DMS53 (cell line): ENCODE measurements at regions not wholly inside any gene's neighbourhood (a gene's known extent, or its start where the extent isn't known, plus 50 kb on each side); places are given as distances from the start of the nearest gene placed in this dataset.

Experiments
- DNase-seq: peaks from one replicate; lab custom pipeline; 2025; lab: John Stamatoyannopoulos, UW

DNA sequence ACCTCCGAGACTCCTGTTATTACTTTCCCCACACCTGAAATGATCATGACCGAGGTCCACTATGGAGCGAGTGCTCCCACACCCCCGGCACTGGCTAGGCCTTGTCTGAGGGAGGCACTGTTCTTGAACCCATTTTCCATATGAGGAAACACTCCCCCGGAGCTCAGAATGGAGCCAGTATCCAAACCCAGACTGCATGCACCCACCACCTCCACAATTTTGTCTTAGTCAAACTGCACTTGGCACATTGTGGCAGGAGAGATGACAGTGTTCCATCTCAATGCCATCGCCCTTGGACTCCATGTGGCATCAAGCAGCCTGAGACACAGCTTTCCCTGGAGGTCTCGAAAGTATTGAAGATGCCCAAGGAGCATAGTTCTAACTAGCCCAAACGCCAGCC, 154.1 kb downstream of the NUP210 start:
- DNase-seq, result no peak

DNA sequence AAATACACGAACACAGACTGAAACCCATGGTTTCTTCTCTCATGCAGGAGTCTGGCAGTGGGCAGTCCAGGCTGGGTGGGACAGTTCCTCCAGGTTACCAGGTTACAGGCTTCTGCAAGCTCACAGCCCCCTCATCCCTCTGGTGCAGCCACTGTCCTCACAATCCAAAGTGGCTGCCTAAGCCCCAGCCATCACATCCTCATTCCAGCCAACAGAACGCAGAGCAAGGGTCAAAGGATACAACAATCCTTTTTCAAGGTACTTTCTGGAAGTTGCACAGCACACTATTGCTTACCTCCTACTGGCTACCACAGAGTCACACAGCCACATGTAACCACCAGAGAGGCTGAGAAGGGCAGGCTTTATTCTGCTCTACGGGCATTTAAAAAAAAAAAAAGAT, 154.6 kb downstream of the NUP210 start:
- DNase-seq, result no peak

DNA sequence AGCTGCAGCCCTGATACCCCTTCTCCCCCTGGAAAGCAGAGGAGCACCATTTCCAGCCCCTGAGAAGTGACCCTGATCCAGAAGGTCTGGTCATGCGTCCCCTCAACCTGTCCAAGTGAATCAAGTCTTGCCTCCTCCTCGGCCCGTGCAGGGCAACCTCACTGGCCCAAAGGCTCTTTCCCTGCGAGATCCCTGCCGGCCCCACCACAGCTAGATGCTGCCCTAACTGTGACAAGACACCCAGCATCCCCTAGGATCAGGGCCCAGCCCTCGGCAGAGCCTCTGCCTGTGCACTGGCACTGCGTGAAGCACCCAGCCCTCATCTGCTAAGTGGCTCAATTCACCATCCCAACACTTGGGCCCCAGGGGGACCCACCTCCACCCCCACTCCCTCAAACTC, 155.1 kb downstream of the NUP210 start:
- no peak for DNase-seq

DNA sequence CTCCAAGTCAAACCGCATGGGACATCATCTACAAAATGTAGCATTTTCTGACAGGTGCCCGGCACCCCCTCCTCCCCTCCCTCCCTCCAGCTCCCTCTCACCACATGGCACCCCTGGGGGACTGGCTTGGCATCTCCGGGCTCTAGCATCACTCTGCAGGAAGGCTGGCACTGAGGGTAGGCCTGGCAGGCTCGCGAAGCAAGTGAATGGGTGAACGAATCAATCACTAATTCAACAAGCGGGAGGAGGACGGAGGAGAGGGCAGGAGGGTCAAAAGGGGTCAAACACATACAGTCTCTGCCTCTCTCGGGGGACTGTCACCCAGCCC, 155.7 kb downstream of the NUP210 start:
- no peak for DNase-seq

DNA sequence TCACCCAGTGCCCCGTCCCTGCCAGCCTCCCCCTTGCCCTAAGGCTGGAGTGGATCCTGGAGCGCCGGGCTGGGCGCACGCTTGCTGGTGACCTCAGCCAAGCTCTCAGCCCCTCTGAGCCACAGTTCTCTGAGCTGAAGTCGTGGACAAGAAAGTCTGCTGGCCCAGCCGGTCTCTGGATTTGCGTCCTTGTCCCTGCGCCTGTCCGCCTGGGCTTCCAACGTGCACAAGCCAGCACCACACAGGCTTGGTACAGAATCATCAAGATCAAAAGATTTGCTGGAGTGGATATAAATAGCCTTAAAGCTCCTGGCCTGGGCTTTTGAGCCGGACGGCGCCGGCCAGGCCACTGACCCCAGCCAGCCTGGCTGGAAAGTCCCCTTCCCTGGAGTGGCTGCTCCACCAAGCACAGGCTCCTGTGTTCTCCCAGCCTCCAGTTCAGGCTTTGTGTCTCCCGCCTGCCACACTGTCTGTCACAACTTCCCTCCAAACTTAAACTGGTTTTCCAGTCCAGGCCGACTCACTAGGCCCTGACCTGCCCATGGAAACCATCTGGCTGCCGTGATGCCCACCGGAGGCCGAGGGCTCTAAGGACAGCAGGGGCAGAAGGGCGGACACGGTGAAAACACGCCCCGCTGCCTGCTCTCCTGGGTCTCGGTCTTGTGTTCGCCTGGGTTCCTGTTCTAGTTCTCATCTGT, 156.2 kb downstream of the NUP210 start:
- no peak for DNase-seq

DNA sequence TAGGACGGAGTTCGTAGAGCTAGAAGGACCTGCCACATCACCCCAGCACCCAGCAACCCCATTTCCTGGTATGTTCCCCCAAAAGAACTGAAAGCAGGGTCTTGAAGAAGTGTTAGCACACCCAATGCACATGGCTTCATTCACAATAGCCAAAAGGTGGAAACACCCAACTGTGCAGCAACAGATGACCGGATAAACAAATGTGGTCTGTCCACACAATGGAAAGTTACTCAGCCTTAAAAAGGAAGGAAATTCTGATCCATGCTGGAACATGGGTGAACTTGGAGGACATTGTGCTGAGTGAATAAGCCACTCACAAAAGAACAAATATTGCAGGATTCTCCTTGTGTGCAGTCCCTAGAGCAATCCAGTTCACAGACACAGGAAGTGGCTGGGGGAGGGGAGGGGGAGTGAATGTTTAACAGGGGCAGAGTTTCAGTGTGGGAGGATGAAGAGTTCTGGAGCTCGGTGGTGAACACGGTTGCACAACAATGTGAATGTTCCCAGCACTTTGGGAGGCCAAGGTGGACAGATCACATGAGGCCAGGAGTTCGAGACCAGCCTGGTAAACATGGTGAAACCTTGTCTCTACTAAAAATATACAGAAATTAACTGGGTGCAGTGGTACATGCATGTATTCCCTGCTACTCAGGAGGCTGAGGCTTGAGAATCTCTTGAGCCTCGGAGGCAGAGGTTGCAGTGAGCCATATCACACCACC, 157.5 kb downstream of the NUP210 start:
- peak; percentile 48 for DNase-seq

DNA sequence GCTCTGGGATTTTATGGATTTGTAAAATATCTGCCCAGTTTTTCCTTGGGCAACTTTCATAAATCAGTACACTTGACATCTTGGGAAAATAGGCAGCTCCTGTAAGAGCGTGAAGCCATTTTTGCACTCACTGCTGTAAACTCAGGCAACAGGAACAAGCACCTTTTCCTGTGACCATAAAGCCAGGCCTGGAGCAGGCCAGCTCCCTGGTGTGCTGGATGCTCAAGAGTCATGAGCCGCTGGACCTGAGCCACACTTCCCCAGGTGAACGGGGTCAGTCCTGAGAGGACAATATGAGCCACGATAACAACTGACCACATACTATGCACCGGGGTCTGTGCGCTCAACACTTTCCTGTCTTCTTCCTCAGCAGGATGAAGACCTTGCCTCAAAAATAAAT, 158.2 kb downstream of the NUP210 start:
- DNase-seq, result no peak

DNA sequence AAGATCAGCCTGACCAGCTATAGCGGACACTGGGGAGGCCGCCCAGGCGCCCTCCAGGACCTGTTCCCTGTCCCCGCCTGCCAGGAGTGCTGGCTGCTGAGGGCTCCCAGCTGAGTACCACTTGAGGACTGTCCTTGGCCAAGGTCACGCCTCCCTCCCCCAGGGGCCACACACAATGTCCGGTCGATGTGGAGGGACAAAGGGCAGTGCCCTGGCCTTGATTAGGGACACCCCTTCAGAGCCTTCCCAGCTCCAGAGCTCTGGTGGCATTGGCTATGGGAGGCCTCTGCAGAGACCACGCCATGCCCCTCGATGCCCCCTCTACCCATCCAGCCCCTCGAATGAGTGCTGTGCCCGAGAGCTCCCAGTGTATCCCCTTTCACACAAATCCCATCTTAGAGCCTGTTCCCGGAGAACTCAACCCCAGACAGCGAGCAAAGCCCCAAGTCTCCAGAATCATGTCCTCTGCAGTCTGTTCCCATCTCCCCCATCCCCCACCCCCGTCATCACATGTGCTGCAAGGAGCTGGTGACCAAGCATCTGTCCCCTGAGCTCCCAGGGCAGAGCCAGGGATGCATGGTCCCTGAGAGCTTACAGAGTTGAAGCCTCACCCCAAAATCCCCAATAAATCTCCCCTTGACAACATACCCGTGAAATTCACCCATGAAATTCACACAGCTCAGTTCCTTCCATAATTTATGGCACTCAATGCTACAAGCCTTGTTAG, 158.9 kb downstream of the NUP210 start:
- no peak for DNase-seq

DNA sequence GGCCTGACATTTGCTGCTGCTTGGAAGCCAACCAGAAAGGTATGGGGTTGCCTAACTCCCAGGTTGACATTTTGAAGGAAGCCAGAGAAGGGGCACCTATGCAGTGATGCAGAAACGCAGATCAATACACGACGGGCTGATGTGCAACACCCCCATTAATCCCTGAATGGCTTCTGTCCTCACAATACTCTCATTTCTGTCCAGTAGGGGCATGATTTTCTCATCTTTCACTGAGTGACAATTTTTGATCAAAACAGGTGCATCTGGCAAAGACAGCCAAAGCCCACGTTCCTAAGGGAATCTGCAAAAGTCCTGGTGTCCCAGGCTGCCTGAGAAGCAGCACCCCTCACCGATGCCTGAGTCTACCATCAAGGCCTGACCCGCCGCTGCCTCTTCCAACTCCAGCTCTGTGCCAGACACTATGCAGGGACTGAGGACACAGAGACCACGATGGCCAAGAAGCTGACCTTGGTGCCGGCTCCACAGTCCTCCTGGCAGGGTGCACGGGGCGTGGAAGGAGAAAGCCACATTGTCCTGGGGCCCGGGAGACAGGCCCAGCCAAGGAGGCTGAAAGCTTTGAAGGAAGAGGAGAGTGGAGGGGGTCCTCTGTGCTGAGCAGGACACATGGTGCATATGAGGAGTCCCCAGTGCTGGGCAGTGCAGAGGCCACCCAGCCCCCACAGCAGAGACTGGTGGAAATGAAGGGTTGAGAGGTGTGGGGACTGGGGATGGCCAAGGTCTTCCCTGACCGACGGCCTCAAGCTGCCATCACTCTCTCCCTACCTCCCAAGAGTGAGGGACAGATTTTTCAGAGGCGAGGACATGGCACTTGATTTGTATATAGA, 159.6 kb downstream of the NUP210 start:
- DNase-seq, result no peak

DNA sequence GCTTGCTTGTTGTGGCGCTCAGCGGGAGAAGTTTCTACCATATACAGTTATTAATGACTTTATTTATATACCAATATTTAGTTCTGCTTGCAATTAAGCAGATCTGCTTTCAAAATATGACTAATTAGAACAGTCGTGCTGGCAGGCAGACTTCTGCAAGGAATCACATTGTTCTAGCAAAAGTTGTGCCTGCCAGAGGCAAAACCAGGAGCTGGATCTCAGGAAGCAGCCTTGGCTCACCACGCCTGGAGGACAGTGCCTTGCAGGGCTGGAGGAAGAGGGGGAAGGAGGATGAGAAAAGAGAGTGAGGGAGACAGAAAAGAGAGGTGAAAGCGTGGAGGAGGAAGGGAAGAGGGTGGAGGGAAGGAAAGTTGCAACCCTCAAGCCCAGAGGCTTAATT, 160.3 kb downstream of the NUP210 start:
- DNase-seq, result no peak

DNA sequence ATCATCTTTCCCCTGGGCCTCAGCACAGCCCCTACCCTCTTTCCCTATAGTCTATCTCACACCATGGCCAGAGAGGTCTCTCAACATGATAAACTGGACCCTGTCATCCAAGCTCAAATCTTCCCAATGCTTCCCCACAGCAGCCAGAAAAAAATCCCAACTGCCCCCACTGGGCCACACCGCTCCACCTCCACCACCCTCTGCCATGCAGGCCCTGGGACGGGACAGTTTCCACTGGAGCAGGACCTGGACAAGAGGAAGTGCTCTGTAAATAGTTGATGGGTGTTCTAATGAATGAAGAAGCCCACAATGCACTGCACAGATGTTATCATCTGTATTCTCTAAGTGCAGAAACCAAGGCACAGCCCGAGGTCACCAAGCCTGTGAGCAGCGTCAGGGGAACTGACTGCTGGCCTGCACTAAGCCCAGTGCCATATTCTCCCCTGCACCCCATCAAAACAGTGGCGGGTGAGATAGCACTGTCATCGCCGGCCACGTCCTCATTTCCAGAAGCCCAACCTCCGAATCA, 161.1 kb downstream of the NUP210 start:
- DNase-seq, result no peak

DNA sequence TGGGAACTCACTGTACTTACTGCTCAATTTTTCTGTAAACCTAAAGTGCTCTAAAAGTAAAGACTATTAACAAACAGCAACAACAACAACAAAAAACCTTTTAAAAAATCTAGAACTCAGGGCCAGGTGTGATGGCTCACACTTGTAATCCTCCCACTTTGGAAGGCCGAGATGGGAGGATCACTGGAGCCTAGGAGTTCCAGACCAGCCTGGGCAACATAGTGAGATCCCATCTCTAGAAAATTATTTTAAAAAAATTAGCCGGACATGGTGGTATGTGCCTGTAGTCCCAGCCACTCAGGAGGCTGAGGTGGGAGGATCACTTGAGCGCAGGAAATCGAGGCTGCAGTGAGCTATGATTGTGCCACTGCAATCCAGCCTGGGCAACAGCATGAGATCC, 161.8 kb downstream of the NUP210 start:
- DNase-seq, result no peak

DNA sequence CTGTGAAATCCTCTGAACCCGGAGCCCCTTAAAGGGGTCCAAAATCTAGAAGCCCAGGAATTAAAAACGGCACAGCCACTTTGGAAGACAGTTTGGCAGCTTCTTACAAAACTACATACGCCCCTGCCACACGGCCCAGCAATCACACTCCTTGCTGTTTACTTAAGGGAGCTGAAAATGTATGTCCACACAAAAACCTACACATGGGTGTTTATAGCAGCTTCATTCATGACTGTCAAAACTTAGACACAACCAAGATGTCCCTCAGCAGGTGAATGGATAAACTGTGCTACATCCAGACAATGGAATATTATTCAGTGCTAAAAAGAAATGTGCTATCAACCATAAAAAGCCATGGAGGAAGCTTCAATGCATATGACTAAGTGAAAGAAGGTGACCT, 162.5 kb downstream of the NUP210 start:
- DNase-seq, result no peak

DNA sequence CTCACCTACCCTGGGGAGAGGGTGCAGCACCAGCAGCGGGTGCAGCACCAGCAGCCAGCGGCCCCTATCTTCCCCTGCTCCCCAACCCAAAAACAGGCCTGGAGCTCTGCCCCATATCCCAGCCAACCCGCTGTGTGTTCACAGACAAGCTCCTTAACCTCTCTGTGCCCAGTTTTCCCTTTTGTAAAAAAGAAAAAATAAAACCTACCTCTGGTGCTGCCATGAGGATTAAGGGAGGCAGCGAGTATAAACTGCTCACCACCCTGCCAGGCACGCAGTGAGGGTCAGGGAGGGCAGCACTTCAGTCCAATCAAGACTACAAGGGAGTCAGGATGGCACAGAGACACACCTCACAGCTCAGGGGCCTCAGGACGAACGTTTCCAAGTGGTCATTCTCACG, 163.3 kb downstream of the NUP210 start:
- no peak for DNase-seq

DNA sequence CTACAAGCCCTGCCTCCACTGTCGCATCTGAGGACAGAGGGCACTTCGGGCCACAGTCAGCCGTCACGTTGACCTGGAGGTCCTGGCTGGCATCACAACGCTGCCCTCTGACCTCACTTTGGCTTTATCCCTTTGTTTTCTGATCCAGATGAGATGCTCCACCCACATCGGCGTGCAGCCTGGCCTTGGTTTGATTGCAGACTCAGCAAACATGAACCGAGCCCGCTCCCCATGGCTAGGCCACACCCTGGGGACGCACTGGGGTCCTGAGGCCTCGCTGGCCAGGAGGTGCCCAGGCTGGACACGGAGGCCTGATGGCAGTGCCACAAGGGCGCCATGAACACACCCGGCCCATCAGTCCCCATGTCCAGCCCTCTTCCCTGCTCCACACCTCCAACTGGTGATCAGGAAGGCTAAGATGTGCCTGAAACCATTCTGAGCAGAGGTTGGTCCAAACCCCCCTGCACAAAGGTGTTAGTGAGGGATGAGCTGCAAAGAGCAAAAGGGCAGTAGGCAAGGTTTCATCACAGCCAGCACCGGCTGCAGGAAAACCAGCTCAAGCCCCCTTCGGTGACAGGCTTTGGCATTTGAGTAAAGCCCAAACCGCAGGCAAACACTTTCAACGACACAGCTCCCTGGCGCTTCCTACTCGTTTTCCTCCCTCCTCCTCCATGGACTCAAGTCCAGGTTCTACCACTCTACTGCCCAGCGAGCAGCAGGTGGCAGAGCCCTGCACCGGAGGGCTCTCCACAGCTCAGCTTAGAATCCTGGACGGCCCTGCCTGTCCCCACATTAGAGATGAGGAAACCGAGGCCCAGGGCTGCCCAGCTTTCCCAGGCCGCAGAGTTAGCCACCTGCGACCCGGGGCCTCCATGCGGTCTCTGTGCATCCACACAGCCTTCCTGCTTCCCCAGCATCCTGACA, 165.8 kb downstream of the NUP210 start:
- no peak for DNase-seq

DNA sequence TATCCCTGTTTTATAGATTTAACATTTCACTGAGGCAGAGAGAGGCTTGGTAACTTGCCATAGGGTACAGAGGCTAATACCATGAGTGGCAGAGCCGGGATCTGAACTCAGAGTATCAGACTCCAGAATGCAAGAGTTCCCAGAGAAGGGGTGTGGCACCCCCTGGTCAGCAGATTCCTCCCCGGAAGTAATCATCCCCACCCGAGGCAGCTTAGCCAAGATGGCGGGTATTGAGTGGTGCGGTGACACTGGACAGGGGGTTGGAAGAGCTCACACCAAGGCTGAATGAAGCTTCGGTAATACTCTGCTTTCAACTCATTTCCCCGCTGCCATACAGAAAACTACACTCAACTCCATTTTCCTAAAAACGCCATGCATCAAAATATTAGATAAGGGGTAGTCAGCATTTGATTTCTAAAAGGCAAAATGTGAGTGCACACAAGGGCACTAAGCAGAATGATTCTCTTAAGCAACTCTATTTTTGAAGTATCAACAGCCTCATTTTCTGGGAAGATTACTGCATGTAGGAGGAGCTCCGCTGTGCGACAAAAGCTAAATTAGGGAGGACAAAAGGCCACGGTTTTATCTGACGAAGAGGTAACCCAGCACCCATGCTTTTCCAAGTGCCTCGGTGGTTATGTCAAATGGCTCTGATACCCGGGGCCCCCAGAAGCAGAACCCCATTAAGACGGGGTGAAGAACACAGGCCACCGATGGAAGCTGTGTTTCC, 166.7 kb downstream of the NUP210 start:
- DNase-seq, result no peak

DNA sequence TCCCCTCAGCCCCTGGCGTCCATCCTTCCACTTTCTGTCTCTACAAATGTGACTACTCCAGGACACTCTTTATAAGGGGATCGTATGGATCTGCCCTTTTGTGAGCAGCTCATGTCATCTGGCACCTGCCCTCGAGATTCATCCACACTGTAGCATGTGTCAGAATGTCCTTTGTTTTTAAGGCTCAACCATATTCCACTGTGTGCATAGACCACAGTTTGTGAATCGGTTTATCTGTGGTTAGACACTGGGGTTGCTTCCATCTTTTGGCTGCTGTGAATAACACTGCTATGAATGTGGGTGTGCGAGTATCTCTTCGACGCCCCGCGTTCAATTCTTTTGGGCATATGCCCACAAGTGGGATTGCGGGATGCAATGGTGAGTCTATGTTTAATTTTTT, 167.9 kb downstream of the NUP210 start:
- DNase-seq, result no peak

DNA sequence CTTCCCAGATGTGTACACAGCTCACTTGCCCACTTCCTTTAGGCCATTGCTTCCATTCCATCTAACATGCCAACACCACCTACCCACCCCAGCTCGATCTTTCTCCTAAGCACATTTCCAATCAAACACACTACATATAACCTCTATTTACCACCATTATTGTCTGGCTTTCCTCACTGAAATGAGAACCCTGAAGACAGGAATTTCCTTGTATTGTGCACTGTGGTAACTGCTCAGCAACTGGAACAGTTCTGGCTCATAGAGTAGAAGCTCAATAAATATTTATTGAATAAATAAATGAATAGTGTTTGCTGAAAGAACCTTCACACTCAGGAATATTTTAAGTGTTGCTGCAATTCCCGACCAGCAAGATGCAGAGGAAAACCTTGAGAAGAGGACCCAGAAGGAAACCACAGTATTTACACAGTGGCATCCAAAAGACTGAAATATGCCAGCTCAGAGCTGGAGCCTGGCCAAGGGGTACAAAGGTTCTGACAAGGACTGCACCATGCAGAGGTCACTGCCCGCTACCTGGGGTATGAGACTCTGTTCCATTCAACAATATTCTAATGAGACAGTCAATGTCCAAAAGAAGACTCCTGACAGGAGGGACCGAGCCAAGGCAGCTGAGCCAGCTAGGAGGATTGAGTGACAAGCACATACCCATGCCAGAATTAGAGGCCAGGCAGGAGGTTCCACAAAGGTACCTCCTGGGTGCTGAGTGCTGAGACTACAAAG, 168.8 kb downstream of the NUP210 start:
- no peak for DNase-seq

DNA sequence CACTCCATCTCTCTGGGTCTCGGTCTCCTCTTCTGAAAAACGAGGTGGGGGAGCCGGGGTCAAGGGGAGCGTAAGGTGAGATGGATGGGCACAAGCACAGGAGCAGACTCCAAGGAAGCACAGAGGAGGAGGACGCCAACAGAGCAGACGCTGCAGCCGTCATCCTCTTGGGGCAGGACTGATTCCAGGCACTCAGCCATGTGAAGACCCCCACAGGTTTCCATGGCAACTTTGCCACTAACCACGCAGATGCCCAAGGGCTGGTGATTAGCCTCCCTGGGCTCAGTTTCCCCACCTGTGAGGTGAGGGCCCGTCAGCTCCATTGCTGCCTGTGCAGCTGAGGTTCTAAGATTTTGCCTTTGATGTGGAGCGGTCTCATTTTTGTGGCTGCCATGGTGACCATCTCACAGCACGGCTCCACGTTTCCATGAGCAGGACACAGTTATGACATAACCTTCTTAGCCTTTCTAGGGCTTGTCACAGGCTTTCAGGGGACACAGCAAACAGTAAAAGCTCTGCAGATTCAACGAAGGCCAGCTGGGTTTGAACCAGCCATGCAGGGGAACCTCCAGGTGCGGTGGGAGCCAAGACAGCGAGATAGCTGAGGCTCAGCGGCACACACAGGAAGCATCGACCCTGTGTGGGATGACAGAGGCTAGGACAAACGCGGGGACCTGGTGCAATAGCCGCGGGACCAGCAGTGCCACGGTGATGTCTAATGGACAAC, 170.3 kb downstream of the NUP210 start:
- DNase-seq, result no peak
